SIG-M5 treated with dmso at 0.1 percent for 504 hours (cell line): ENCODE measurements at regions not wholly inside any gene's neighbourhood (a gene's known extent, or its start where the extent isn't known, plus 50 kb on each side); places are given as distances from the start of the nearest gene placed in this dataset.

Source experiments
- DNase-seq: peaks from one replicate; lab custom pipeline; 2025; ENCODE audit not compliant: unreplicated experiment; lab: John Stamatoyannopoulos, UW

DNA sequence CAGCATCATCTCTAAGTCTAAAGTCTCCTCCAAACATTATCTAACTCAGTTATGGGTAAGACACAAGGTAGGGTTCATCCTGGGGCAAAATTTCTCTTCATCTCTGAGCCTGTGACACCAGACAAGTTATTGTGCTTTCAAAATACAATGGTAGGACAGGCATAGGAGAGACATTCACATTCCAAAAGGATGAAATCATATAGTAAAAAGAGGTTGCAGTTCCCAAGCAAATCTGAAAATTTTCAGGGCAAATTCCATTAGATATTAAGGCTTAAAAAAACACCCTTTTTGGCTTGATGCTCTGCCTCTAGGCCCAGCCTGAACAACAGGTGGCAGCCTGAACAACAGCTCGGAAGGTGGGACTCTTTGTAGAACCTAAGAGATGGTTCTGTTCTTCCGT, 448.3 kb upstream of the SLIT2 start:
- no peak for DNase-seq

DNA sequence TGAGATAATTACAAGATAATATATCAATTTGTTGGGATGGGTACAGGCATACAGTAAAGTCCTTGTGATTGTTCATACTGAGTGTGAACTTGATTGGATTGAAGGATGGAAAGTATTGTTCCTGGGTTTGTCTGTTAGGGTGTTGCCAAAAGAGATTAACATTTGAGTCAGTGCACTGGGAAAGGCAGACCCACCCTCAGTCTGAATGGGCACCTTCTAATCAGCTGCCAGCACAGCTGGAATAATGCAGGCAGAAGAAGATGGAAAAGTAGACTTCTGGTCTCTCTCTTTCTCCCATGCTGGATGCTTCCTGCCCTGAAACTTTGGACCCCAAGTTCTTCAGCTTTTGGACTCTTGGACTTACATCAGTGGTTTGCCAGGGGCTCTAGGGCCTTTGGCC, 457.9 kb upstream of the SLIT2 start:
- DNase-seq = no peak

DNA sequence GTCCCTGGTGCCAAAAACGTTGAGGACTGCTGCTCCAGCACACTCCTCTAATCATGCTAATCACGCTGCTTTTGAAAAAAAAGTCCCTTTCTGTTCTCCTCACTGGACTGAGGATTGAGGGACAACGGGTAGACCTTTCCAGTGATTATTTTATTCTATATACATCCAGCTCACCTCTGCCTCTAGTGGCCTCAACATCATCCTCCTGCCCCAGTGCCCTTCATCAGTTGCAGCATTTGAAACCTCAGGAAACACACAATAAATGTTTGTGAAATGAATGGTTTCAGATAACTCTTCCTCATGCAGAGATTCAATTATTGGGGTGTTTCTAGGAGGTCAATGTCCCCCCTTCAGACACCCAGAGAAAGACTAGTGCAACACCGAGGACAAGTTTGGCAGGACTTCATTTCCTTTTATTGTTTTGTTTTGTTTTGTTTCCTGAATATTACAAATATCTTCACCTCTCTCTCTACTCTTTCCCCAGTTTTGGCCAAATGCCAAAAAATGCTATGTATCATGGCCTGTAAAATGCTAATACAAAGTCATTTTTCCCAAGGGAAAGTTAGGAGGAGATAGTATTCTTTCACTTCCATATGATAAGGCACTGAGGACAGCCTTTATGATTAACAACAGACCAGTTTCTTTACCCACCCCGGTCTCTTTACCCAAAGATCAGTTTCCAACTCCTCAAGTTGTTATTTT, 460.1 kb upstream of the SLIT2 start:
- DNase-seq = no peak

DNA sequence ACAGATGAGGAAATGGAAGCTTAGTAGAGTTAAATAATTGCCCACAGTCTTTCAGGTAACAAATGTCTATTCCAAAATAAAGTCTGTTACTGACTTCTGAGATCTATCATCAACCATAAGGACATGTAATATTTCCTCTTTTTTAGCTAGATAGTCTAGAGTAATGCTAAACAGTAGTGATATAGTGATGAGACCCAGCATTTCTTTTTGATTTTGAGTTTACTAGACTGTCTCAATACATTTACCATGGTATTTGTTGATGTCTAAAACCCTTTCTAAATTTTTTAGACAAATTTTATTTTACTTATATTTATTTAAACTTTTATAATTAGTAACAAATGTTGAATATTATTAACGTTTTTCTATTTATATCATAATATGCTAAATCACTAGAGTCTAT, 465.1 kb upstream of the SLIT2 start:
- DNase-seq = no peak

DNA sequence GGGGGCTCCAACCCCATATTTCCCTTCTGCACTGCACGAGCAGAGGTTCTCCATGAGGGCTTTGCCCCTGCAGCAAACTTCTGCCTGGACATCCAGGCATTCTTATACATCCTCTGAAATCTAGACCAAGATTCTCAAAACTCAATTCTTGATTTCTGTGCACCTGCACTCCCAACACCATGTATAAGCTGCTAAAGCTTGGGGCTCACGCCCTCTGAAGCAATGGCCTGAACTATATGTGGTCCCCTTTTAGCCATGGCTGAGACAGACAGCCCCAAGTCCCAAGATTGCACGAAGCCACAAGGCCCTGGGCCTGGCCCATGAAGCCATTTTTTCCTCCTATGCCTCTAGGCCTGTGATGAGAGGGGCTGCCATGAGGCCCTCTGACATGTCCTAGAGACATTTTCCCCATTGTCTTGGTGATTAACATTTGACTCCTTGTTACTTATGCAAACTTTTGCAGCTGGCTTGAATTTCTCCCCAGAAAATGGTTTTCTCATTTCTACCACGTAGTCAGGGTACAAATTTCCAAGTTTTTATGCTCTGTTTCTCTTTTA, 468.0 kb upstream of the SLIT2 start:
- DNase-seq = no peak

DNA sequence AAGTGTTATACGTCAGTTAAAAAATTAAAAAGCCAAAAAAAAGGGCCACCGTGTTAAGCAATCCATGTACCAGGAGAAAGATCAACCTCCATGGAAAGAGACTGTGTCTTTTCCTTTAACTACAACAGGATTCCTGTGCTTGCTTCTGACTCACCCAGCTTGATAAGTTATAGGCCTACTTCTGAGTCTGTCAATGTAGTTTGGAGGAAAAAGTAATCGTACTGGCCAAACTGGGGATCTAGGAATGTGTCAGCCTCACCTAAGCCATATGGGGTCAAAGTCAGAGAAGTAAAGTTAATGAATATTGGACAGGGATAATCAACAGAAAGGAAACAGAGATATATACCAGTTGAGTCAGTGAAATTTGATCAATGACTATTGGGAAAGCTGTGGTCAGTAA, 470.8 kb upstream of the SLIT2 start:
- no peak for DNase-seq

DNA sequence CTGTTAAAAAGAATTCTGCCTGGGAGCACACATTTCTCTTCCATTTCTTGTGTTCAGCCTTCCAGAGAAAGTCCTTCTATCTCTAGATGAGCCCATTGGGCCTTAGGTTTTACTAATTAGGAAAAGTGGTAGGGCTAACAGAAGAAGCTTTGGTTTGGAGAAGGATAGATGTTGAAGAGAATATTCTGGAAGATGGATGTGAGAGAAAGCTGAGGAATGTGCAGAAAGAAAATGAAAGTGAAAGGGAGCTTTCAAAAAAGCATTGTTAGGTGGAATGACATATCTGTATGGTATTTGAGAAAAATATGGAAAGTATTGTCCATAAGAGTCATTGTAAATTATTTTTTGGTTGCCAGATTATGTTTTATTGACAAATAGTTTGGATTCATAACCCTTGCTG, 474.8 kb upstream of the SLIT2 start:
- DNase-seq = no peak

DNA sequence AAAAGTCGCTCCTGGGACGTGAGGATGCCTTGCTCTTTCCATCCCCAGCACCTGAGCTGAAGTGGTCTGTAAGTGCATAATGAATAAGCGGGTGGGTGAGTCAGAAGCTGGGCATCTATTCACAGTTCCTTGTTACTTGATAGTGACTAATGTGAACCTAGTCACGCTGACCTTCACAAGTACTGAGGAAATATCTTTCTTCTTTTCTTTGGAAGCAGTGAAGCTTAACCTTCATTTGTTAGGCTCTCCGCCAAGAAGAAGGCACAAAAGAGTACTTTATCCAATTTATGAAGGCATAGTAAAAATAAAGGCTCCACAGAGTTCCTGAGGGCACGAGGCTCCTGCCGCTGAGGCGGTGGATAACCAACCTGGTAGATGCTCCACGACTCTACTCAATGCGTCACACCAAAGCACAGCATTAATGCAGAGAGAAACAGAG, 475.7 kb upstream of the SLIT2 start:
- DNase-seq = no peak

DNA sequence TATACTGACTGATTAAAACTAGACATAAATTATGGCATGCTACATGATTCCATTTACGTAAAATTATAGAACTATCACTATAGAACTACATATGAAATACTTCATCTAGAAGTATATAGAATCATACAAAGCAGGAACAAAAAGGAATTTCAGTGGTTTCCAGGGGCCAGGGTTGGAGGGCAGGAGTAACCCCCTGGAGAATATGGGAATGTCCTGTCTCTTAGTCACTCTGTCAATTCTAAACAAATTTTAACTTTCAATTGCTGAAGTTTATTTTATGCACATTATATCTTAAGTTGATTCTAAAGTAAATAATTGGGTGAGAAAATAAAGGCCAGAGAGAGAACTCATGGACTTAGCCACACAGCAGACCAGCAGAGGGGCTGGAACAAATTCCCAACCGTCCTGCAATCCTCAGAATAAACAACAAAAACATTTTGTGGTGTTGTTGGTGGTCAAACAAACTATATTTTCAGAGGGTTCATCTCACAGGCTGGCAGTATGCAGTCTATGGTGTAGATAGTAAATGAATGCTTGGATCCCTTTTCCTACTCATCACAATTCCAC, 476.9 kb upstream of the SLIT2 start:
- DNase-seq = no peak

DNA sequence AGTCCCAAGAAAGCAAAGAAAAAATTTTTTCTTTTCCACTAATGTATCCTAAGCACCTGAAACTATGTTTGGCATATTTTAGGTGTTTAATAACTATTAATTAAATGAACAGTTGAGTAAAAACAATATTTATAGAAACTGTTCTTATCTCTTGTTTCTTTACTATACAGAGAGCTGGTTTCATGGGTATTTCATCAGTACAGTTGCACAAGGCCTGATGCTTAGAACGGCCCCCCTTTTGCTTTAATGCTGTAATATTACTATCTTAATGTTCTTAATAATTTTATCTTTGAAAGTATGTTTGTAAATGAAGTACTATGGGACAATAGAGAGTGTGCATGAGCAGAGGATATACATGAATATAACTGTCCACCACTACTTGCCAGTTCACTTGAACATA, 479.1 kb upstream of the SLIT2 start:
- DNase-seq = no peak

DNA sequence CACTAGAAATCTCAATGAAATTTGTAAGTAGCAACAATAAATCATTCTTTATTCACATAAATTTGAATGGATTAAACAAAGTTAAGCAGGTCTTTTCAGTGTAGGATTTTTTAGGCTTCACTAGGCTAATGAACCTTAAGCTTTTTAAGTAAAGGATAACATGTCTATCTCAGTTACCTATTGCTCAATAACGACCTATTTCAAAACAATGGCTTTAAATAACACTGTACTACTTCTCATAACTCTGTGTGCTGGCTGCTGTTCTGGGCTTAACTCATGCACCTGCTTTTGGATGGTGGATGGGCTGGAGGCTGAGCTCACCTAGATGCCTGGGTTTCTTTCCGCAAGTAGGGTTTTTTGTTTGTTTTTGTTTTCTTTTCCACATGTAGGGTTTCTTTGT, 495.0 kb upstream of the SLIT2 start:
- DNase-seq = peak; percentile 14

DNA sequence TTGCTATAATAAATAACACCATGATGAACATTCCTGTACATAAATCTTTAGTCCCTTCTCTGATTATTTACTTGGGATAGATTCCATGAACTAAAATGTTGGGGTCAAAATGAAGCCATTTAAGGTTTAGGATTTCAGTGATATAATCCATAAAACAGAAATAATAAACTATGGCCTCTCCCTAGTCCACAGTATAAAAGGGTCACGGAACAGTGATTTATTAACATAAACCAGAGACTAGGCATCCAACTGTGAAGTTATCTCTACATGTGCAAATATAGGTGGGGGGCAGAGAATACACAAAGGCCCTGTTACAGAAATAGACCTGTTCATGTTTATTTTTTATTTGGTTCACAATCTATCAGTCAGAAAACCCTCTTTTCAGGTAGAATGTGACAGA, 499.1 kb upstream of the SLIT2 start:
- DNase-seq = no peak

DNA sequence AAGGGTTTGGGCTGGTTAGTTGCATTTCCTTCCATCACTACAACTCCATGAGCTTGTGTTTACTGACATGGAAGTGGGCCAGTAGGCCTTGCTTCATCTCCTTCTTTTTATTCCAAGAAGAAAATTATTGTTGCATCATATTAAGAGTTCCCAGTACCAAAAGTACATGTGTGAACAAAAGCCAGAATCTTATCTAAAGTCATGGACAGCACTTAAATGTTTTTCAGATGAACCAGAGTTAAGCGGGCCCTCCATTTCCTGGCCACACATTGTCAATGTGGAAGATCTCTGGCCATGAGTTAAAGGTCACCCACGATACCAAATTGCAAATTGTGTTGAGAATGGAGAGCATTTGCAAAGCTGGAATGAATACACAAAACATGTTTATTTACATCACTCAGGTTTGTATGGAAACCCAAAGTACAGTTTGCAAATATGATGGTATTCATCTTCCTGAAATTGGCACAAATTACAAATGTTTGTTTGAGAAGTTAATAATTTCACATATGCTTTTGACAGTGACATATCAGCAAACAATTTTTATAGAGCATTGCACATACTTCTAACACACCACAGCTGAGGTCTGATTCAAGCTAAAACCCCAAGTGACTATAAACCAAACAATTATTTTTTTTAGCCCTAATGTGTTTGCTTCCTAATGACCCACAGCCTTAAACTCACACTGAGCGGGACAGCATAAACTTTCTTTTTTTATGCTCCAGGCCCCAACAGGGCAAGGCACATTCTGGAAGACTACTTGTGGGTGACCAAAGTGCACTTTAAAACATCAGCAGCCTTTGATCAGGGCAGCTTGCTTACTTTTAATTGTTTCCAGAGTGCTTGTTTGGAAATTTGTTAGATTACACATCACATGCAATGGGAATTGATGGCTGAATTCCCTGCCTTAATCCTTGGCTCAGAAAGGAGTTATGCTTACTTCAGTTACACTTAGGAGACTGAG, 502.9 kb upstream of the SLIT2 start:
- DNase-seq = no peak

DNA sequence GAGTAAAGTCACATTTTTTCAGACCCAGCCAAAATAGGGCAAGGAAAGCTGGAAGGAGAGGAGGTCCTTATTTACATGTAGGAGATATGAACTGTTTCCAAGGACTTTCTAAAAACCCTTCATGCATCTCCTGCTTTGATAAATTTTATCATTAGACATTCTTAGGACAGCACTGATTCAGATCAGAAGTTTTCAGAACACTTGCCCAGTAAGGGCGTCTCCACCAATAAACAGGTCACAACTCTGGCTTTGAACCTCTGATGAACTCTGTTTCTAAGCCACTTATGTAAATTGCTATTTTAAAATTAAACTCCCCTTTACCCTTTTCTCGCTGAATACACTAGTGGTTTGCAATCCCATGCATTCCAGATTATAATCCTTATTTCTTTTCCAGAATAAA, 505.3 kb upstream of the SLIT2 start:
- DNase-seq = no peak

DNA sequence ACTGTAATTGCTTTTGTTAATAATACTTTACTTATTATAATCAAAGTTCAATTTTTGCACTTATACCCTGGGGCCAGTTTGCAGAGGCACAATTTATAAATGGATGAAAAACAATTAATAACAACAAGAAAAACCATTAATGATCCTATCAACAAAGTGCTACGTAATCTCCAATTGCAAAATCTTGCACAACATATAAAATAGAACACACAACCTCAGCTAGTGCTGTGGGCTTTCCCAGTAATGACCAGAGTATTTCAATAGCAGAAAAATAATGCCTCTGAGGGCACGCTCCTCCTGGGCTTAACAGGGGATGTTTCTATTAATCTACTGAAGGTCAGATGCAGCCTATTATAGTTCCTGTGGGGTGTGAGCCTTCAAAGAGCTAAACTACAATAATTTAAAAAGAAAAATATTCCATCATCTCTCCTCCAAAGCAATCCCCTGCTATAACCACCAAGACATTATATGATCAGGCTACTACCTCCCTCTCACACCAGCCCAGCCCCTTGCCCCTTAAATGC, 508.5 kb upstream of the SLIT2 start:
- no peak for DNase-seq

DNA sequence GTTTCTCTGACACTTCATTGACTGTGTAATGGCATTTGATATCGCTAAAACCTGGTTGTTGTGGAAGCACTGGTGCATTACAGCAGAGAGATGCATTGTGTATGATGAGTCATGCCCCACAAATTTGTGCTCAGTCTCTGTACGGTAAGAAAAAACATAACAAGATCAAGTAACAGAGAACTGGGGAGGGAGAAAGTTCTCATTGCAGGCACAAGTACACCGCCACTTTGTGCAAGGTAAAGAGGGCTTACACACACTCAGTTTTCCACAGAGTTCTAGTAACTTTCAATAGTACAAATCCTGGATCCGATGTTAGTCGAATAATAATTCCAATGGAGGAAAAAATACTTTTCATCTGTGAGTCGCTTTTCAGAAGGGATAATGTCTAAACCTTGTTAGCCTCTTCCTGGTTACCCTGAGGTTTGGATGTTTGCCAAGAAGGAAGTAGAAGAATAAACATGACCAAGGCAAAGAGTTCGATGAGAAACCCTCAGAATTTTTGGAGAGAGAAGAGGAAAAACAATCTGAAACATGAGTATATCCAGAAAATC, 512.5 kb upstream of the SLIT2 start:
- DNase-seq = no peak

DNA sequence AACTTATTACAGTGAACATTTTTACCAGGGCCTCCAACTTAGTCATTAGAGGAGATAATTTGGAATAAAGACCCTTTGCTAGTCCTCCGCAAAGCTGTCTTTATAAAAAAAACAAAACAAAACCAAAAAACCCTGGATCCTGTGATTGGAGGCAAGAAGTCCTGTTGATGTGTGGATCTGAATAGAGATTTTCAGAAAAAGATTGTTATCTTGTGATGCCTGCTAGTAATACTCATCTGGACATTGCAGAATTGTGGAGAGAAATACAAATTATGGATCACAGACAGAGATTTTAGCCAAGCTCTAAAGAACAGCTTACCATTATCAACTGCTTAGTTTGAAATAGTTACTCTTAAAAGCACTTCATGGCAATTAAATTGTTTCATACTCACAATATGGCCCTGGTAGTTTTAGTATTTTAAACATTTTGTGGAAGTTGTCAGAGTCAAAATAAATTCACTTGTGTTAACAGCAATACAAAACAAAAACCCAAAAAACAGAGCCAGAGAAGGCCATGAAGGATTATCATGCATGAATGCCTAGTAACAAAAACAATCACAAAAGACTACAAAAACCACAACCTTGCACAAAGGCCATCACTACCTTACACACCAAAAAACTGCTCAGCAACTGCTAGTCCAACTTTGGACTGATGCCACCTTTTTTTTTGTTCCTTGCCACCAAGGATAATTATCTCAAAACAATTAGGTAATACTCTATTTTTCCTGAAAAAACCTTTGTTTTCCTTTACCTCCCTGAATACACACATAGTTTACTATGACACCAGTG, 514.5 kb upstream of the SLIT2 start:
- DNase-seq = no peak

DNA sequence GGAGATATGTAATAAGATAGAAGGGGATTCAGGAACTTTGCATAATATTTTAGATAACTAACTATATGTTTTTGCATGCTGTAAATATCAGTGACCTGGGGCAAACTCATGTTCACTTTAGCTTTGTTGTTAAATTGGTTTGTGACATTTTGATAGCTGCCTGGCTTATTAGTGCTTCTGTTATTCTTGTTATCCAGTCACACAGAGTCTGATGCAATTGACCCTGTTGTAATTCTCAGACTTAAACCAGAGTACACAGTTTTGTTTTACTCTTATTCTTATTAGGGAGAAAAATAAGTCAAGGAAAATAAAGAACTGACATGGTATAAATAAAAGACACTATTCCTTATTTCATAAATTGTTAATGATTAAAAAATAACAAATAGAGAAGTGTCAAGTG, 516.7 kb upstream of the SLIT2 start:
- no peak for DNase-seq

DNA sequence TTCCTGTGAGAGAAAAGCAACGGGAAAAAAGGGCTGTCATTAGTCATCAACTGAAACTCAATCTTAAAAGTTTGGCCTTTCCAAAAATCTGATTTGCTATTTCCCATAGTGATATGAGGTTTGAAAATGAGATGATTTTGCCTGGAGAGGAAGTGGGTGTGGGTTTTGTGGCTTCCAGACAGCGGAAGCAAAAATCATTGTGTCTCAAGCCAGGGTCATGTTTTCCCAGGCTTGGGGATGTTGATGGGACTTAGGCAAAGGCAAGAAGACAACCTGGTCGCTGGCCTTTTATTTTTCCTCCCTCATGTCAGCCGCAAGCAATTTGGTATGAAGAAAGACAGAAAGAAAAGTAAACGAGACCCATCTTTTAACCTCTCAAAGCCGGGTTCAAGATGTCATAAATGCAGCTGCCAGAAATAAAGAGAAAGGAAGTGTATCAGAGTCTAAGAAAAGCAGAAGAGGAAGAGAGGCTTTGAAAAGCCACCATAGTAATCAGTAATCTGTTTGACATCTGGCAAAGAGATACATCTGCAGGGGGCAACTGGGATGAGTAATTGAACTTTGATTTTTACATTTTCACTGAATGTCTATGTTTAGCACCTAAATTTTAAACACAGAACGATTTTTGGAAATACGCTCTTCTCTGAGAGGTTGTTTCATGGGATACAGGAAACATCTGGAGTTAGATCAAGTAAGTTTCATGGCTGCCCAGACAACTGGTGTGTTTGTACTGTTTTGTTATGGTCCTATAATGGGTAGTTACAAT, 521.6 kb upstream of the SLIT2 start:
- peak; percentile 21 for DNase-seq

DNA sequence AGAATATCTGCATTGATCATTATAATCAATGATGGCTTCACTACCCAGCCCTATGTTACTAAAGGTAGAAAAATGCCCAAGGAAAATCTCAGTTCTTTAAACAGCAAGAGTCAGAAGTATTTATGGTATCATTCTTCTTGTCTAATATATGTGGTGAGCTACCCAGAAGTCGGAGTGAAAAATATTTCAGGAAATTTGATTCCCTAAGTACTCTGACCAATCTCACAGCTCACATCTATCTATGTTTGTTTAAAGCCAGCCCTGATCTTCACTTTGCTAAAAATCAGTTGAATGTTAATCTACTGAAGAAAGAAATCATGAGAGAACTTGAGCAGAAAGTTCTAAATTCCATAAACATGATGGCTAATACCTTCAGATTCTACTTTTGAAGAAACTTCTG, 522.9 kb upstream of the SLIT2 start:
- no peak for DNase-seq
